Suprapubic skin (tissue), 3 donors: ENCODE measurements at regions not wholly inside any gene's neighbourhood (a gene's known extent, or its start where the extent isn't known, plus 50 kb on each side); places are given as distances from the start of the nearest gene placed in this dataset.

Source experiments
- POLR2A ChIP-seq, 2 donors: fragments of 450-650 bp; IDR thresholded peaks; one replicate each; pipeline ENCODE4 v1.6.1; 2017; ENCODE audit warnings: antibody characterized with exemption in 2 of 2, mild to moderate bottlenecking in 2 of 2, moderate library complexity in 2 of 2
- TF ChIP-seq, protein P1 (sequence below), 2 donors: fragments of 200-600 bp in 1 of 2; fragments of 450-650 bp in 1 of 2; sonication (generic) in 1 of 2; IDR thresholded peaks; one replicate each; pipeline ENCODE4 v1.5.1; 2016 to 2019; ENCODE audit warnings: antibody characterized with exemption in 2 of 2, mild to moderate bottlenecking in 1 of 2, moderate library complexity in 1 of 2

DNA sequence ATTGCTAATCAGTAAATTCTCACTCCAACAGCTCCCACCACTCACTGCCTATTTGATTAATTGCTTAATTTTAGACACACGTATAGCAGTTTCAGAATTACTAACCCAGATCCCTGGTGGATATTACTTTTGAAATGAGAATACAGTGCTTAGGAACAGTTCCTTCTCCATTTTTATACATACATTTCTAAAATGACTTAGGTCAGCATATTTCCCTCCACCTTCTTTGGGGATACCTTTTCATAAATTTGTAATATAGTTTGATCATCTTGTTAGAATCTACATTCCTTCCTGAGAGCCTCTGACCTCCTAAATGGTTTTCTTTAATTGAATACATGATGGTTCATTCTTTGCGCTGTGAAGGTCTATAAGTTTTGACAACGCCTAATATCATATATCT, 279.8 kb upstream of the NETO1 start:
- TF ChIP-seq POLR2A (IDR thresholded peaks at IDR 0.05) = no peak
- TF ChIP-seq, protein P1, sequence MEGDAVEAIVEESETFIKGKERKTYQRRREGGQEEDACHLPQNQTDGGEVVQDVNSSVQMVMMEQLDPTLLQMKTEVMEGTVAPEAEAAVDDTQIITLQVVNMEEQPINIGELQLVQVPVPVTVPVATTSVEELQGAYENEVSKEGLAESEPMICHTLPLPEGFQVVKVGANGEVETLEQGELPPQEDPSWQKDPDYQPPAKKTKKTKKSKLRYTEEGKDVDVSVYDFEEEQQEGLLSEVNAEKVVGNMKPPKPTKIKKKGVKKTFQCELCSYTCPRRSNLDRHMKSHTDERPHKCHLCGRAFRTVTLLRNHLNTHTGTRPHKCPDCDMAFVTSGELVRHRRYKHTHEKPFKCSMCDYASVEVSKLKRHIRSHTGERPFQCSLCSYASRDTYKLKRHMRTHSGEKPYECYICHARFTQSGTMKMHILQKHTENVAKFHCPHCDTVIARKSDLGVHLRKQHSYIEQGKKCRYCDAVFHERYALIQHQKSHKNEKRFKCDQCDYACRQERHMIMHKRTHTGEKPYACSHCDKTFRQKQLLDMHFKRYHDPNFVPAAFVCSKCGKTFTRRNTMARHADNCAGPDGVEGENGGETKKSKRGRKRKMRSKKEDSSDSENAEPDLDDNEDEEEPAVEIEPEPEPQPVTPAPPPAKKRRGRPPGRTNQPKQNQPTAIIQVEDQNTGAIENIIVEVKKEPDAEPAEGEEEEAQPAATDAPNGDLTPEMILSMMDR (IDR thresholded peaks at IDR 0.05) = no peak
